Panc1 (cell line): ENCODE measurements at regions not wholly inside any gene's neighbourhood (a gene's known extent, or its start where the extent isn't known, plus 50 kb on each side); places are given as distances from the start of the nearest gene placed in this dataset.

Experiments used
- ATAC-seq: fragments of 200-7000 bp; cut with Tn5 transposase; 2 replicates; pipeline ENCODE4 v1.9.1; 2020; ENCODE audit warnings: mild to moderate bottlenecking, moderate library complexity
- BruUV-seq: library from RNA; stranded (reverse); fragments of 400-500 nt; replicated peaks from 2 replicates; lab custom pipeline; 2021; lab: Mats Ljungman, UMichigan
- CTCF ChIA-PET: fragments of 300-600 bp; sonication (Branson Sonifier 250); formaldehyde crosslinking; loops from one replicate; lab custom pipeline; 2022; ENCODE audit warnings: antibody characterized with exemption; lab: Charles Lee
- POLR2A ChIA-PET: fragments of 300-600 bp; sonication (Branson Sonifier 250); formaldehyde crosslinking; loops from one replicate; lab custom pipeline; 2022; ENCODE audit warnings: antibody characterized with exemption; lab: Charles Lee
- DNase-seq: peaks from one replicate; pipeline ENCODE4 v3.0.0-alpha.2; 2010; ENCODE audit warnings: low read depth, low spot score
- H3K27ac ChIP-seq: 2 replicates; pipeline ENCODE4 v1.5.1; 2011; ENCODE audit warnings: mild to moderate bottlenecking, low read length, inconsistent platforms
- H3K27me3 ChIP-seq: fragments of 200-500 bp; sonication (Bioruptor generic); 2 replicates; pipeline ENCODE4 v1.6.0; 2014; ENCODE audit warnings: low read length, inconsistent platforms; ENCODE audit not compliant: control insufficient read depth, insufficient read depth
- H3K36me3 ChIP-seq: fragments of 200-500 bp; sonication (Bioruptor generic); 2 replicates; pipeline ENCODE4 v1.5.1; 2014; ENCODE audit warnings: inconsistent platforms, mild to moderate bottlenecking, low read length, moderate library complexity; ENCODE audit not compliant: control insufficient read depth, insufficient read depth
- H3K4me1 ChIP-seq: 2 replicates; pipeline ENCODE4 v1.5.1; 2011; ENCODE audit warnings: inconsistent platforms, mild to moderate bottlenecking, low read length, moderate library complexity; ENCODE audit not compliant: control insufficient read depth, insufficient read depth
- H3K4me3 ChIP-seq, 2 experiments: 2 replicates each; pipeline ENCODE4 v1.5.1; 2011 to 2012; ENCODE audit warnings: low read depth in 2 of 2, low read length in 2 of 2, mild to moderate bottlenecking in 2 of 2, inconsistent platforms in 1 of 2, moderate library complexity in 1 of 2
- H3K9me3 ChIP-seq: fragments of 200-500 bp; sonication (Bioruptor generic); 2 replicates; pipeline ENCODE4 v1.5.1; 2014; ENCODE audit warnings: low read depth, mild to moderate bottlenecking, inconsistent platforms, low read length, moderate library complexity; ENCODE audit not compliant: control insufficient read depth, insufficient read depth
- CTCF ChIP-seq: fragments of 450-650 bp; IDR thresholded peaks from 2 replicates; pipeline ENCODE4 v1.5.1; 2017; ENCODE audit warnings: mild to moderate bottlenecking
- POLR2AphosphoS5 ChIP-seq: IDR thresholded peaks from 2 replicates; pipeline ENCODE4 v1.6.1; 2012; ENCODE audit warnings: mild to moderate bottlenecking, low read depth, low read length, moderate library complexity
- REST ChIP-seq, 2 experiments: IDR thresholded peaks; 2 replicates each; pipeline ENCODE4 v1.6.1; 2011 to 2012; ENCODE audit warnings: low read depth in 2 of 2, control low read depth in 1 of 2, low read length in 1 of 2, mild to moderate bottlenecking in 1 of 2, moderate library complexity in 1 of 2; ENCODE audit not compliant: insufficient read depth in 1 of 2
- SIN3A ChIP-seq: IDR thresholded peaks from 2 replicates; pipeline ENCODE4 v1.6.1; 2012; ENCODE audit warnings: low read depth, mild to moderate bottlenecking, low read length, moderate library complexity, borderline replicate concordance; ENCODE audit not compliant: insufficient read depth
- TCF7L2 ChIP-seq: IDR thresholded peaks from 2 replicates; pipeline ENCODE4 v1.6.1; 2011; ENCODE audit warnings: mild to moderate bottlenecking, low read depth, low read length, inconsistent platforms
- in situ Hi-C: cut with HindIII; loops from 2 replicates; pipeline ENCODE4 v1.10.0; 2016; ENCODE audit warnings: low sequenced_read_pairs, low pct_unique_long_range_greater_than_20kb
- intact Hi-C: fragments of 100-400 bp; cut with micrococcal nuclease; formaldehyde crosslinking; loops from one replicate; pipeline ENCODE4 v1.10.0; 2022; ENCODE audit not compliant: unreplicated experiment

GRCh38 chr5:60131504-60131903 lies 238.0 kb upstream of the PDE4D start:
- in situ Hi-C loops = no loop called here
- Histone ChIP-seq H3K27me3 (no peaks in the 10 kb centered on the region), H3K27ac (no peak overlapping the region), H3K36me3 (no peaks in the 10 kb centered on the region), H3K4me3 (no peak overlapping the region), H3K4me1 (no peaks in the 10 kb centered on the region), H3K9me3 (peaks cover 3% of the 10 kb centered on the region; the same call in 1 of the 2 replicates)
- BruUV-seq = no TSS peak
- no peak for DNase-seq
- intact Hi-C loops = no loop called here
- no peak for ATAC-seq
- no peak for TF ChIP-seq SIN3A
- TF ChIP-seq REST (IDR thresholded peaks at IDR 0.05; ENCODE audit: insufficient read depth in 1 of 2, low read depth in 2 of 2, low read length in 1 of 2) = no peak
- no peak for TF ChIP-seq CTCF
- no peak for TF ChIP-seq POLR2AphosphoS5
- TF ChIP-seq TCF7L2 = no peak
- ChIA-PET POLR2A (no interaction called here), CTCF (no interaction called here)

GRCh38 chr5:60125636-60126035 lies 232.1 kb upstream of the PDE4D start:
- Histone ChIP-seq H3K27ac (no peak overlapping the region), H3K9me3 (no peaks in the 10 kb centered on the region), H3K27me3 (no peaks in the 10 kb centered on the region), H3K4me3 (no peak overlapping the region), H3K4me1 (no peaks in the 10 kb centered on the region), H3K36me3 (no peaks in the 10 kb centered on the region)
- BruUV-seq = no TSS peak
- intact Hi-C loops (no loop called here), in situ Hi-C loops (no loop called here)
- CTCF ChIA-PET = no interaction called here
- ATAC-seq (no peak), DNase-seq (no peak)
- POLR2A ChIA-PET = no interaction called here
- TF ChIP-seq SIN3A (no peak), REST (IDR thresholded peaks at IDR 0.05; ENCODE audit: insufficient read depth in 1 of 2, low read depth in 2 of 2, low read length in 1 of 2) (no peak)
